ENCODE measurements at regions not wholly inside any gene's neighbourhood (a gene's known extent, or its start where the extent isn't known, plus 50 kb on each side); places are given as distances from the start of the nearest gene placed in this dataset.

DNA sequence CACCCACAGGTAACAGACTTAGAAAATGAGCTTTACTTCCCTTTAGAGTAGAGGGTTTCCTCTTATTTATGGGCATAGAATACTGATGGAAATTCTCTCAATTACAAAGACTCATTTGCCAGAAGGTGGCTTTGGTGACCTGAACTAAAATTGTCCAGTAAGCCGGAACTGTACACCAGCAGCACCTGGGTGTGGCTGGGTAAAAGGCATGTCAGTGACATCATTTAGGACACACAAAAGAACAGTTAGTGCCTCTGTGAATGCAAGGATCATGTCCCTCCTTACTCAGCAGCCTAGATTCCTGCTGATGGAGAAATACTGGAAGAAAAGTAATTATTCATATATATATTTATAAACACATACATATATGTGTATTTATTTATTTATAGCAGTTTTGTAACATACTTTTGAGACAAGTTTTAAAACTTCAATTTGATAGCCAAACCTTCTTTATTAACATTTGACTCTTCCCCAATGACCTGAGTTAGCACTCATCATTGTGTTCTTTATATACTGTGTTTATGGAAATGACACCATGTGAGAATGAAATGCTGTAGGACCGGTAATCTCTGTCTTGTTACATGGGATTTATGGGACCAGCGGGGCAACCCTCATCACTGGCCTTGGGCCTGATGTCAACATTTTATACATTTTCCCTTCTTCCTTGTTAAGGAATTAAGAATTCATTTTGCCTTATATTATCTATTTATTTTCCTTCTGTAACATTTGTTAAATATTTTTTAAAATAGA, 274.4 kb downstream of the BRINP2 start:
- Histone ChIP-seq H3K27me3 (no peaks in the 10 kb centered on the region), H3K27ac (no peak overlapping the region), H3K9me3 (no peaks in the 10 kb centered on the region), H3K4me1 (no peaks in the 10 kb centered on the region), H3K36me3 (no peaks in the 10 kb centered on the region), H3K4me3 (no peak overlapping the region)
- TF ChIP-seq EP300 (IDR thresholded peaks at IDR 0.05), result no peak
- intact Hi-C loops (cut with DNase I; ENCODE audit: low total_unique reads), result no loop called here
- DNase-seq, result no peak
- WGBS, 5 donors, result 75 to 89% (median 82%) methylated on average over 3 of the region's 3 CpGs

DNA sequence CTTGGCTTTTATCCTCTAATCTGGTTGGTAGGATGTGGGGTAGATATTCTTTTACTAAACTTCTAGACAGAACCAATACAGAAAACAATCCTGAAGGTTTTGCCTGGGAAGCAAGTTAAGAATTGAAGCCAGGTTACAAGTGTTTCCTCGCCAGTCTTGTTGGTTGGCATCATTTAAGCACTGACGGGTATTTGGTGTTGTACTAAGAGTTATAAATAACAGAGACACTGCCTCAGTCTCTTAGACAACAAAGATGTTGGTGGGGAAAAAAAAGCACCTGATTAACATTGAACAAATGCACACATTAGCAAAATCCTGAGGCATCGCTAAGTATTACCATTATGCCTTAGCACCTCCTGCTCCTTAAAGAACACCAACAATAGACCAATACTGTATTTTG, 272.2 kb downstream of the BRINP2 start:
- TF ChIP-seq EP300 (IDR thresholded peaks at IDR 0.05), result no peak
- TF ChIP-seq, protein P1, sequence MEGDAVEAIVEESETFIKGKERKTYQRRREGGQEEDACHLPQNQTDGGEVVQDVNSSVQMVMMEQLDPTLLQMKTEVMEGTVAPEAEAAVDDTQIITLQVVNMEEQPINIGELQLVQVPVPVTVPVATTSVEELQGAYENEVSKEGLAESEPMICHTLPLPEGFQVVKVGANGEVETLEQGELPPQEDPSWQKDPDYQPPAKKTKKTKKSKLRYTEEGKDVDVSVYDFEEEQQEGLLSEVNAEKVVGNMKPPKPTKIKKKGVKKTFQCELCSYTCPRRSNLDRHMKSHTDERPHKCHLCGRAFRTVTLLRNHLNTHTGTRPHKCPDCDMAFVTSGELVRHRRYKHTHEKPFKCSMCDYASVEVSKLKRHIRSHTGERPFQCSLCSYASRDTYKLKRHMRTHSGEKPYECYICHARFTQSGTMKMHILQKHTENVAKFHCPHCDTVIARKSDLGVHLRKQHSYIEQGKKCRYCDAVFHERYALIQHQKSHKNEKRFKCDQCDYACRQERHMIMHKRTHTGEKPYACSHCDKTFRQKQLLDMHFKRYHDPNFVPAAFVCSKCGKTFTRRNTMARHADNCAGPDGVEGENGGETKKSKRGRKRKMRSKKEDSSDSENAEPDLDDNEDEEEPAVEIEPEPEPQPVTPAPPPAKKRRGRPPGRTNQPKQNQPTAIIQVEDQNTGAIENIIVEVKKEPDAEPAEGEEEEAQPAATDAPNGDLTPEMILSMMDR (IDR thresholded peaks at IDR 0.05), result no peak
- TF ChIP-seq POLR2A (IDR thresholded peaks at IDR 0.05), result no peak
- no peak for TF ChIP-seq POLR2AphosphoS5 (IDR thresholded peaks at IDR 0.05)
- H3K4me3 ChIP-seq, result no peak overlapping the region
- no peaks in the 10 kb centered on the region for H3K27me3 ChIP-seq
- H3K9me3 ChIP-seq, result no peaks in the 10 kb centered on the region
- no peaks in the 10 kb centered on the region for H3K36me3 ChIP-seq
- 80 to 96% (median 87%) methylated on average over 3 of the region's 3 CpGs for WGBS, 5 donors
- no peak for DNase-seq
- intact Hi-C loops (cut with DNase I; ENCODE audit: low total_unique reads), result no loop called here
- no peak overlapping the region for H3K27ac ChIP-seq
- no peaks in the 10 kb centered on the region for H3K4me1 ChIP-seq

DNA sequence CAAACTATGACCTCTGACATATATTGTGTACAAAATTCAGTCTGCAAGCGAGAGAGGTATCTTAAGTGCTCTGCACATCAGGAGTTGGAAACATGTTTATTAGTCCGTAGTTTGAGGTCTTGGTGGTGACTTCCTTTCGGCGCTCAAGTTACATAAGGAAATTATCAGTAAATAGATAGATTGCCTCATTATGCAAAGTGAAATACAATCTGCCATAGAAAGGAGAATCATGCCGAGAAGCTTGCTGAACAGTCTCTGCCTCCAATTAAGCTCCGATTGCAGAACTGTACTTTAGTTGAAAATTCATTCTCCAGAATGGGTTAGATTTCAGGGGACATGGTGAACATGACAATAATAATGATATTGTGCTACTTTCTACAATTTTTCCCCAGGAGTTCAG, 271.8 kb downstream of the BRINP2 start:
- TF ChIP-seq, protein P1 (IDR thresholded peaks at IDR 0.05), result no peak
- TF ChIP-seq POLR2AphosphoS5 (IDR thresholded peaks at IDR 0.05) (no peak), EP300 (IDR thresholded peaks at IDR 0.05) (no peak), POLR2A (IDR thresholded peaks at IDR 0.05) (no peak)
- no peak for DNase-seq
- Histone ChIP-seq H3K27me3 (no peaks in the 10 kb centered on the region), H3K36me3 (no peaks in the 10 kb centered on the region), H3K4me3 (no peak overlapping the region), H3K27ac (no peak overlapping the region), H3K4me1 (no peaks in the 10 kb centered on the region), H3K9me3 (no peaks in the 10 kb centered on the region)
- intact Hi-C loops (cut with DNase I; ENCODE audit: low total_unique reads), result no loop called here
- 22 to 42% (median 33%) methylated on average over 6 of the region's 6 CpGs for WGBS, 5 donors

DNA sequence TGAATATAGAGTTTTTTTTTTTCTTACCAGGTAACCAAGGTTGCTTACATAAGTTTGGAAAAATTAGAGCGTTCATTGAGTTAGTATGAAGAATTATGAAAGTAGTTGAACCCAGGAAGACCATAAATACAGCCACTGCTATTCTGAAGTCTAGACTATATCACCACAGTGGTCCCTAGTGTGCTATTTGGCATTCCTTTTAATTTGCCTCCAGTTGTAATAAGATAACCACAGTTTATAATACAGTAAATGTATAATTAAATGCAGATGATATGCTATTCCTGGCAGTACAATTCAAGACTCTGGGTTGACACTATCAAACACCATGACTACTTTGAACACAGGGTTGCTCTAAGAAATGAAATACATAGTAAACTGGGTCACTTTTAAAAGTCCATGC, 270.5 kb downstream of the BRINP2 start:
- no peaks in the 10 kb centered on the region for H3K4me1 ChIP-seq
- no peaks in the 10 kb centered on the region for H3K27me3 ChIP-seq

DNA sequence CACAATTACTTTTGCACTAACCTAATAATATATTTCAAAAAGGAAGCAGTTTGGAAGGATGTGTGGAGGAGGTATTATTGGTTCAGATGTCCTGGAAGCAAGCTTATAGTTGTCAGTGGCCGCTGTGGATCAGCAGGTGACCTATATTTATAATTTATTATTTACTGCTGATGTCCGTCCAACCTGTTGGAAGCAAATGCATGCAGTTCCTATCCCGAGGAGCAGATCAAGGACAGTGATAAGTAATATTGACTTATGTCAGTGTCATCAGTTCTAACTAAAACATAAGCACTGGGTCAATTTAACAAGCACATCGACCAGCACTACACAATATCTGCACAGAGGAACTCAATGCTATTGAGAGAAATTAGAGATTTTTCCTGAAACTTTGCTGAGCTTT, 270.1 kb downstream of the BRINP2 start:
- intact Hi-C loops (cut with DNase I; ENCODE audit: low total_unique reads), result no loop called here
- 65 to 75% (median 70%) methylated on average over 4 of the region's 4 CpGs for WGBS, 5 donors
- no peak overlapping the region for H3K27ac ChIP-seq

More for the DNA sequence above, 270.5 kb downstream of the BRINP2 start:
- DNase-seq, result no peak
- Histone ChIP-seq H3K9me3 (no peaks in the 10 kb centered on the region), H3K4me3 (no peak overlapping the region), H3K27ac (no peak overlapping the region), H3K36me3 (no peaks in the 10 kb centered on the region)
- intact Hi-C loops (cut with DNase I; ENCODE audit: low total_unique reads), result no loop called here
- WGBS, 5 donors, result 73 to 88% (median 80%) methylated on average over 1 of the region's 1 CpG
- TF ChIP-seq POLR2AphosphoS5 (IDR thresholded peaks at IDR 0.05) (no peak), EP300 (IDR thresholded peaks at IDR 0.05) (no peak), POLR2A (IDR thresholded peaks at IDR 0.05) (no peak)
- TF ChIP-seq, protein P1 (IDR thresholded peaks at IDR 0.05), result no peak

More for the DNA sequence above, 270.1 kb downstream of the BRINP2 start:
- Histone ChIP-seq H3K36me3 (no peaks in the 10 kb centered on the region), H3K27me3 (no peaks in the 10 kb centered on the region), H3K9me3 (no peaks in the 10 kb centered on the region), H3K4me1 (no peaks in the 10 kb centered on the region), H3K4me3 (no peak overlapping the region)
- DNase-seq, result no peak
- no peak for TF ChIP-seq POLR2AphosphoS5 (IDR thresholded peaks at IDR 0.05)
- TF ChIP-seq POLR2A (IDR thresholded peaks at IDR 0.05), result no peak
- no peak for TF ChIP-seq EP300 (IDR thresholded peaks at IDR 0.05)
- TF ChIP-seq, protein P1 (IDR thresholded peaks at IDR 0.05), result no peak
